ENCODE measurements at regions not wholly inside any gene's neighbourhood (a gene's known extent, or its start where the extent isn't known, plus 50 kb on each side); places are given as distances from the start of the nearest gene placed in this dataset.

GRCh38 chr2:41913921-41914609 is 133.8 kb upstream of the PKDCC start:
- no peak for DNase-seq (ENCODE audit: low spot score)

- DNase-seq (ENCODE audit: low spot score), result no peak
Observed at GRCh38 chr2:41914936-41915335, 132.9 kb upstream of the PKDCC start.

- no peak for DNase-seq (ENCODE audit: low spot score)
Observed at GRCh38 chr2:41916177-41916576, 131.6 kb upstream of the PKDCC start.

DNA sequence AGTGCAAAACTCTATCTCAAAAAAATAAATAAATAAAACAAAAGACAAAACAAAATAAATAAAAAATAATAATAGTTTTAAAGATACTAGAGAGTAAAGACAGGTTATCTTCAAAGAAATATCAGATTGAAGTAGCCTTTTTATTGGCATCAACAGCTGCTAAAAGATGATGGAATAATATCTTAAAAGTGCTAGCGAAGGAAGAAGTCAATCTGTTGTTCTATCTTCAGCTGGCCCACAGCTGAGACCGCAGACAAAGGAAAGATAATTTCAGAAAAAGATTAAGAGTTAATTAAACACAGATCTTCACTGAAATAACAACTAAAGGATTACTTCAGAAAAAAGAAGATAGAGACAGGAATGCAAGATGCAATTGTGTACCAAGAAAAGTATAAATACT is 130.2 kb upstream of the PKDCC start:
- no peak for DNase-seq (ENCODE audit: low spot score)

DNA sequence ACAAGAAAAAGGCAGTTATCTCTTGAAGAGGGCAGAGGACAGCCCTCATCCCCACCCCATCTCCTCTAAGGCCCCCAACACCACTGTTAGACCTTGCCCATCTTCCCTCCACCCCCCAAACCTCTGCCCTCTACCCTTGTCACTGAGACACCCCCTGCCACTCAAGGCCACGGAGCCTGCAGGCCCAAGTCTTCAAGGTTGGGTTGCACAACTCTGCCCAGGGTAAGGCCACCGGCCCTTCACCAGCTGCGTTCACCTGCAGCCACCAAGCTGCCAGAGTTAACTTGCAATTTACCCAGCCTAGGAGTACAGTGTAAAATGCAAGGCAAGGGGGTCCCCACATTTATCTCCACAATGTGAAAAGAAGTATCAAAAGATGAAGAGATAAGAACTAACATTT is 128.7 kb upstream of the PKDCC start:
- DNase-seq (ENCODE audit: low spot score), result no peak

GRCh38 chr2:41920181-41920580 is 127.6 kb upstream of the PKDCC start:
- DNase-seq (ENCODE audit: low spot score), result no peak

GRCh38 chr2:41920812-41921211 is 127.0 kb upstream of the PKDCC start:
- DNase-seq (ENCODE audit: low spot score), result no peak

GRCh38 chr2:41922177-41922576 is 125.6 kb upstream of the PKDCC start:
- DNase-seq (ENCODE audit: low spot score), result peak; percentile 80

- no peak for DNase-seq (ENCODE audit: low spot score)
Observed at GRCh38 chr2:41923156-41923786, 124.5 kb upstream of the PKDCC start.

DNA sequence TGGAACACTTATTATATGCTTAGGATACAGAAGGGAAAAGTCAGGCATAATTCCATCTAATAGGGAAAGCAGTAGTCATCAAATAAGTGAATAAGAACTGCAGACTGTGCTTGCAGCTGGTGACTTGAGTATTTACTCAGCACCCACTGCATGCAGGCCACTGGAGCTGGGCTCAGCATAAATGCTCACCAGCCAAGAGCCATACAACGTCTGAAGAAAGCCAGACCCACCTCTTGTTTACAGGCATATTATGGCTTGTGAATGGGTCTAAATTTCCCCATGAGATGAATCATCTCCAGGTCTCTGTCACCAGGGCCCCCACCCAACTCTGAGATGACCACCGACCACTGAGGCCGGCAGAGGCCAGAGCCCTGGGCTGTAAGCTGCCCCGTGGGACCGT is 123.8 kb upstream of the PKDCC start:
- DNase-seq (ENCODE audit: low spot score), result no peak

GRCh38 chr2:41924709-41925408 is 123.0 kb upstream of the PKDCC start:
- DNase-seq (ENCODE audit: low spot score), result no peak

- DNase-seq (ENCODE audit: low spot score), result no peak
Observed at GRCh38 chr2:41925712-41926111, 122.1 kb upstream of the PKDCC start.

DNA sequence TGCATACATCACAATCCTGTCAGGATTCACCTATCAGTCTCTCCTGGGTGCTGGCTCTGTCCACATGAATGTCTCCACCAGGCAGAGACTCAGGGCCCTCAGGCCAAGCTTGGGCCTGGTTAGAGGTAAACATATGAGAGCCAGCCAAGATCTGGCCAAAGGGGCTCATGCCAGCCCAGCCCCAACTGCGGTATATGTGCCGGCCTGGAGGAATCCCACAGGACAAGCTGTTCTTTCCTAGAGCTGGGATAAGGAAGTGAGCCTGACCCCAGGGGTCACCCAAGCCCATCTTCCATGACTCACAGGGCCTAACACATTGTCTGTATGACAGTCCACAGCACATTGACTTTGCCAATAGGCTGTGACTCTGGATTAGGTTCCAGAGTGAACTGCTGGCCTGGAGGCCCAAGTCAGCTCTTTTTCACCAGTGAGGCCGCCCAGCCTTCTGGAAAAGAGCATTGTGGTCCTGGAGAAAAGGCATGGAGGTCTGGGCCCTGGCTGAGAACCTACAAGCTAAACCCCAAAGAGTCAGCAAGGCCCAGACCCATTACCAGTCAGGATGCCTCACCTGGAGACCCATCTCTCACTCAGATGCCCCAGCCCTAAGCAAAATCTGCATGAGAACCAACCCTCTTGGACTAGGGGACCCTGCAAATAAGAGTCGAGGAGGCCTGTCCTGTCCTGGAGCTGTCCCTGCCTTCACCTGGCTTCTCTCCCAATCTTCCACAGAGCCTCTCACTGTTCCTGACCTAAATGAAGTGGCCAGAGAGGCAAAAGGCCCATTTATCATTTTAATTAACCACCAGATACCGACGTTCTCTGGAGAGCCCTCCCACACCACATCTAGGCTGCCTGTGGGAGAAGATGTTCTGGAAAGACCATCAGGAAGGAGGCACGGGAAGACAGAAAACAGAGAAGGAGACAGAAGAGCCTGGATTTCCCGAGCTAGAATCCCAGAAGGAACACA is 120.9 kb upstream of the PKDCC start:
- DNase-seq (ENCODE audit: low spot score), result no peak

DNA sequence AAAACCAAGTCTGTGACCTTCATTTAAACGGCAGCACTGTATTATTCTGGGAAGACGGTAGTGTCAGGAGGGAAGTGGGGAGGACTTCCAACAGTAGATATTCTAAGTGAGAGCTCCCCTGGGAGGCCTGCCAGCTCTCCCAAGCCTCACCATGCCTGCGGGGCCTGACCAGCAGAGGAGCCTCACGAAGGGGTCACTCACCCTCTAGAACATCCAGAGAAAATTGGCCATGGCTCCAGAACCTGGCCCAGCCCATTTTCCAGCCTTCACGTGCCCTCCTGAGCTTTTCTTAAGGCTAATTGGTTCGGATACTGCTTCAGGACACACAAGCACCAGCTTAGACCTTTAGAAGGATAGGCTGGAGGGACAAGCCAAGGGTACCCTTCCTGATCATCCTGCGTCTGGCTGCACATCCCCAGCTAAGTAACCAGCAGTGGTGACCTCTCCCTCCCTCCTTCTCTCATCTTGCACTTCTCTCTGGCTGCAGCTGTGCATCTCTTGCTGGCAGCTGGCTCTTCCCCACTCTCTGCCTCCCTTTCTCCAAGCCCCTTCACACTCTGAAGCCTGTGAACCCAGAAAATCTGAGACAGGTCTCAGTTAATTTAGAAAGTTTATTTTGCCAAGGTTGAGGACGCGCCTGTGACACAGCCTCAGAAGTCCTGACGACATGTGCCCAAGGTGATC is 120.1 kb upstream of the PKDCC start:
- DNase-seq (ENCODE audit: low spot score), result no peak

DNA sequence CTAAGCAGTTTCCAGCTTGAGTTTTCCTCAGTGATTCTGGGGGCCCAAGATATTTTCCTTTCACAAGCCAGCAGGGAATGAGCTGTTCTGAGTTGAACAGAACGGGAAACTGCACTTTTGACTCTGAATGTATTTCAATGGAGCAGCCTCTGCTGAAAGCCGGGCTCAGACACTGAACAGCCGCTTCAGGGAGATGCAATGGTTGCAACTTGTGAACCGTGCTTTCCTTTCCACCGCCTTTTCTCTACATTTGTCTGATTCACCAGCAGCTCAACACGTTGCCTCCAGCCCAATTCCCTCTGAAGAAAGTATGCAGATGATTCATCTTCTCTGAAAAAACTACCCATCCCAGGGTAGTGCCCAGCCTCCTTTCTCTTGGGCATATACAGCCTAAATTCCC is 119.3 kb upstream of the PKDCC start:
- no peak for DNase-seq (ENCODE audit: low spot score)

DNA sequence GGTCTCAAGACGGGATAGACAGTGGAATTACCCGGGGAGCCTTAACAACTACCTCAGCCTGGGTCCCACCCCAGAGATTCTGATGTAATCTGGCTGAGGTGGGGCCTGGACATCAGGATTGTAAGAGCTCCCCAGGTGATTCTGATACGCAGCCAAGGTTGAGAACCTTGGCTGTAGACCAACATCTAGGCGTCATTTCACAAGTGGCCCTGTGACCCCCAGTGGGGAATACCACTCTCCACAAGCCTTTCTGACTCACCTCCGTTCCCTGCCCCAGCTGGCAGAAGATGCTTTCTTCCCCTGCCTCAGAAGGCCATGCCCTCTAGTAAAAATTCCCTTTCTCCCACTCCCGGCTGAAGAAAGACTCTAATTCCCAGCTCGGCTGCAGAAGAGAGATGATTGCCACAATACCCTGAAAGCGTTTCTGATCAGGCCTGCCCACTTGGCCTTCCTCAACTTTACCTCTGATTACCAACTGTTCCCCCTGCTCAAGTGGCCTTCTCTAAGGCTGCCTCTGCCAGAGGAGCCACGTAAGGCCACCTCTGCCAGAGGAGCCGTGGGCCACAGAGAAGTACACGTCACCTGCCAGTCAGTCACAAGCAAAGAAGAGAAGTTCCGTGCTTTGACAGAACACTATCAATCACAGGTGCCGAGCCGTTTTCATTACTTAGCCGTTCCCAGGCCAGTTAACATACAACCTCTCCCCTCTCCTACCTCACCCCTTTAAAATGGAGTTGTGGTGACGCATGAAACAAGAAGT is 116.8 kb upstream of the PKDCC start:
- DNase-seq (ENCODE audit: low spot score), result no peak

DNA sequence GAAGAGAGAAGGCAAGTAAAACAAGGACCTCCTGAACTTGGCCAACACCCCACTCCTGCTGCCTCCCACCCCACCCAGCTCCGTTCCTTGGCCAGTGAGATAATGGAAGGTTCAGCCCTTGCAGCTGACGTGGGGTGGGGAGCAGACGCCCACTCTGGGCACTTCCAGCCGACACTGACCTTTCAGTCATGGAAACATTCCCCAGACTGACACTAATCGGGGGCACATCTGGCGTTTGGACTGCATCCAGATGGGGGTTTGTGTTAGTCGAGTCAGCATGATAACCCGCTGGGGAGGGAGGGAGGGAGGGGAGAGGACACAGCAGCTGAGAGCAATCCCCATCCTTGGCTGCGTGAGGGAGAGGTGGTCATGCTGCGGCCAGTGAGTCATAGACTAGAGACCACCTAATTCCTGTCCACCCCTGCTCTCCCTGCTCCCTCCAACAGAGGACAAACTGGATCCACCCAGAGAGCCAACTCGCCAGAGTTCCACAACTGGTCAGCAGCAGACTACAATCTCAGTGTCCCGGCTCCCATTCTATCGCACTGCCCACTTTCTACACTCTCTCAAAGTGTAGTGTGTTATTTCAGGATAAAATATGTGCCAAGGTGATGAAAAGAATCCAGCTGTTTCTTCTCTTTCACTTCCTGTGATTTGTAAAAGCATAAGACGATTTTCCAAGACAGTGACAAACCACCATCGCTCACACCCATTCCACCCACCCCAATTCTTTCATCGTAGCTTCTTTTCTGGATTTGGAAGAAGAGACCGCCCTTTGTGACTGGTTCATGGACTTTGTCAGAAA is 115.4 kb upstream of the PKDCC start:
- DNase-seq (ENCODE audit: low spot score), result no peak

GRCh38 chr2:41933046-41933420 is 114.8 kb upstream of the PKDCC start:
- DNase-seq (ENCODE audit: low spot score), result no peak

- DNase-seq (ENCODE audit: low spot score), result peak; percentile 70
Observed at GRCh38 chr2:41933585-41934320, 114.1 kb upstream of the PKDCC start.
